ENCODE measurements at regions not wholly inside any gene's neighbourhood (a gene's known extent, or its start where the extent isn't known, plus 50 kb on each side); places are given as distances from the start of the nearest gene placed in this dataset.
"Not testable (repeated sequence)": the region's sequence is repeated elsewhere in the genome, so short reads cannot be mapped to it uniquely, and the experiment has no call there.

GRCh38 chr2:207363761-207364290 lies 165.9 kb upstream of the CREB1 start:
- DNase-seq: no peak

- DNase-seq: no peak
Observed at GRCh38 chr2:207370646-207371045, 159.1 kb upstream of the CREB1 start.

- DNase-seq: no peak
Observed at GRCh38 chr2:207371877-207372276, 157.9 kb upstream of the CREB1 start.

- DNase-seq: no peak
Observed at GRCh38 chr2:207372483-207372882, 157.3 kb upstream of the CREB1 start.

GRCh38 chr2:207375207-207375875 lies 154.4 kb upstream of the CREB1 start:
- no peak for DNase-seq

GRCh38 chr2:207378620-207379019 lies 151.1 kb upstream of the CREB1 start:
- DNase-seq: not testable (repeated sequence)

GRCh38 chr2:207385076-207385475 lies 144.7 kb upstream of the CREB1 start:
- no peak for DNase-seq

GRCh38 chr2:207385903-207386302 lies 143.9 kb upstream of the CREB1 start:
- no peak for DNase-seq

GRCh38 chr2:207387001-207387571 lies 142.7 kb upstream of the CREB1 start:
- DNase-seq: no peak

- no peak for DNase-seq
Observed at GRCh38 chr2:207390302-207391095, 139.3 kb upstream of the CREB1 start.

- DNase-seq: no peak
Observed at GRCh38 chr2:207394203-207394781, 135.5 kb upstream of the CREB1 start.

GRCh38 chr2:207394812-207395534 lies 134.8 kb upstream of the CREB1 start:
- DNase-seq: no peak

GRCh38 chr2:207395535-207396251 lies 134.1 kb upstream of the CREB1 start:
- no peak for DNase-seq

- DNase-seq: no peak
Observed at GRCh38 chr2:207397917-207398655, 131.7 kb upstream of the CREB1 start.

- DNase-seq: no peak
Observed at GRCh38 chr2:207399301-207399700, 130.5 kb upstream of the CREB1 start.

GRCh38 chr2:207401338-207401737 lies 128.4 kb upstream of the CREB1 start:
- no peak for DNase-seq

- no peak for DNase-seq
Observed at GRCh38 chr2:207403141-207403540, 126.6 kb upstream of the CREB1 start.

- DNase-seq: no peak
Observed at GRCh38 chr2:207403950-207404349, 125.8 kb upstream of the CREB1 start.

GRCh38 chr2:207405150-207405549 lies 124.6 kb upstream of the CREB1 start:
- no peak for DNase-seq

- DNase-seq: no peak
Observed at GRCh38 chr2:207408086-207408794, 121.5 kb upstream of the CREB1 start.

All from renal pelvis (tissue), 1 donor.